ENCODE measurements at regions not wholly inside any gene's neighbourhood (a gene's known extent, or its start where the extent isn't known, plus 50 kb on each side); places are given as distances from the start of the nearest gene placed in this dataset.

DNA sequence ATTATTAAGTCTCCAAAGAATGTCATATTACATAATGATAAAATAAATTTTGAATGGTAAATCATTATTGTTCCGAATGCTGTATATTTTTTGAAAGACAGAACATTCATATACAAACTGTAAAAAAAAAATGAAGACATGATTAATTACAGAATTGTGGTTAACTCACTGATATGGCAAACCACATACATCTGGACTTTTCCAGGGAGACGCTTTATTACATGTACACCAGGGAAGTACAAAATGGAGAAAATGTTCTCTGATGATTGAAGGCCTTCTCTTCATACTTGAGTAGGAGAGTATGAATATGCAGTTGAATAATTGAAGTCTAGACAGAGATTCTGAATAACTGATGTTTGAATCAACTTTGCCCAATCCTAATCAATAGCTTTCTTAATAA is 1886.9 kb downstream of the EFNA5 start:
- Histone ChIP-seq H2AFZ (ENCODE audit: low read length) (no peak overlapping the region), H3K27me3 (ENCODE audit: insufficient read depth, low read length) (no peaks in the 10 kb centered on the region), H3K4me3 (ENCODE audit: low read depth, low read length, poor library complexity, severe bottlenecking) (no peak overlapping the region), H3K4me2 (ENCODE audit: low read length) (no peak overlapping the region), H3F3A (ENCODE audit: insufficient read depth, low read length) (no peaks in the 10 kb centered on the region), H3K27ac (ENCODE audit: low read depth, low read length, poor library complexity, severe bottlenecking) (no peak overlapping the region), H4K20me1 (ENCODE audit: insufficient read depth, low read length) (no peaks in the 10 kb centered on the region), H3K9me2 (ENCODE audit: low read depth, low read length) (no peaks in the 10 kb centered on the region), H3K9me3 (ENCODE audit: low read length) (no peaks in the 10 kb centered on the region), H3K79me2 (ENCODE audit: insufficient read depth, low read length) (no peaks in the 10 kb centered on the region), H3K36me3 (ENCODE audit: insufficient read depth, low read length) (no peaks in the 10 kb centered on the region), H3K4me1 (ENCODE audit: insufficient read depth, low read length, severe bottlenecking) (no peaks in the 10 kb centered on the region), H3K9ac (ENCODE audit: low read length) (no peak overlapping the region)
- no peak for TF ChIP-seq EZH2 (IDR thresholded peaks at IDR 0.05; ENCODE audit: borderline replicate concordance, low read length)
- TF ChIP-seq, protein P1, sequence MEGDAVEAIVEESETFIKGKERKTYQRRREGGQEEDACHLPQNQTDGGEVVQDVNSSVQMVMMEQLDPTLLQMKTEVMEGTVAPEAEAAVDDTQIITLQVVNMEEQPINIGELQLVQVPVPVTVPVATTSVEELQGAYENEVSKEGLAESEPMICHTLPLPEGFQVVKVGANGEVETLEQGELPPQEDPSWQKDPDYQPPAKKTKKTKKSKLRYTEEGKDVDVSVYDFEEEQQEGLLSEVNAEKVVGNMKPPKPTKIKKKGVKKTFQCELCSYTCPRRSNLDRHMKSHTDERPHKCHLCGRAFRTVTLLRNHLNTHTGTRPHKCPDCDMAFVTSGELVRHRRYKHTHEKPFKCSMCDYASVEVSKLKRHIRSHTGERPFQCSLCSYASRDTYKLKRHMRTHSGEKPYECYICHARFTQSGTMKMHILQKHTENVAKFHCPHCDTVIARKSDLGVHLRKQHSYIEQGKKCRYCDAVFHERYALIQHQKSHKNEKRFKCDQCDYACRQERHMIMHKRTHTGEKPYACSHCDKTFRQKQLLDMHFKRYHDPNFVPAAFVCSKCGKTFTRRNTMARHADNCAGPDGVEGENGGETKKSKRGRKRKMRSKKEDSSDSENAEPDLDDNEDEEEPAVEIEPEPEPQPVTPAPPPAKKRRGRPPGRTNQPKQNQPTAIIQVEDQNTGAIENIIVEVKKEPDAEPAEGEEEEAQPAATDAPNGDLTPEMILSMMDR (IDR thresholded peaks at IDR 0.05; ENCODE audit: low read length) = no peak

DNA sequence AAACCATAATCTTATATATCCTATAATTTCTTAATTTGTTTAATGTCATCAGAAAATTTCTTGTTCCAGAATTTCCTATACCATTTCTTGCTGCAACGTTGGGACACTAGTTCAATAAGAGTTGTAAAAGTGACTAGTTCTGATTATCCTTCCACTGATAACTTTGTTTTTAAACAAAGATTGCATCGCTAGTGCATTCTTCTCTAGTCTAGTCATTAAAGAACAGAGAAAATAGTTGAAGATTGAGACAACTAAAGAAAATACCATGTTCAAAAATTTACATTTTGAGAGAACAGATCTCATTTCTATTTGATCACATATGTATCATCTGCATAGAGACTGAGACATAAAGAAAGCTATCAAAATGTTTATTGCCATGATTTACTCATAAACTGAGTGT is 1888.2 kb downstream of the EFNA5 start:
- Histone ChIP-seq H3F3A (ENCODE audit: insufficient read depth, low read length) (no peaks in the 10 kb centered on the region), H3K4me2 (ENCODE audit: low read length) (no peak overlapping the region), H3K9me3 (ENCODE audit: low read length) (no peaks in the 10 kb centered on the region), H4K20me1 (ENCODE audit: insufficient read depth, low read length) (no peaks in the 10 kb centered on the region), H3K36me3 (ENCODE audit: insufficient read depth, low read length) (no peaks in the 10 kb centered on the region), H3K27me3 (ENCODE audit: insufficient read depth, low read length) (no peaks in the 10 kb centered on the region), H2AFZ (ENCODE audit: low read length) (no peak overlapping the region), H3K9ac (ENCODE audit: low read length) (no peak overlapping the region), H3K79me2 (ENCODE audit: insufficient read depth, low read length) (no peaks in the 10 kb centered on the region), H3K4me1 (ENCODE audit: insufficient read depth, low read length, severe bottlenecking) (no peaks in the 10 kb centered on the region), H3K4me3 (ENCODE audit: low read depth, low read length, poor library complexity, severe bottlenecking) (no peak overlapping the region), H3K9me2 (ENCODE audit: low read depth, low read length) (no peaks in the 10 kb centered on the region), H3K27ac (ENCODE audit: low read depth, low read length, poor library complexity, severe bottlenecking) (no peak overlapping the region)
- no peak for TF ChIP-seq EZH2 (IDR thresholded peaks at IDR 0.05; ENCODE audit: borderline replicate concordance, low read length)
- TF ChIP-seq, protein P1 (IDR thresholded peaks at IDR 0.05; ENCODE audit: low read length) = no peak

- Histone ChIP-seq H3K9me3 (ENCODE audit: low read length) (no peaks in the 10 kb centered on the region), H3F3A (ENCODE audit: insufficient read depth, low read length) (no peaks in the 10 kb centered on the region), H3K4me2 (ENCODE audit: low read length) (no peak overlapping the region), H3K4me3 (ENCODE audit: low read depth, low read length, poor library complexity, severe bottlenecking) (no peak overlapping the region), H3K27ac (ENCODE audit: low read depth, low read length, poor library complexity, severe bottlenecking) (no peak overlapping the region), H3K9me2 (ENCODE audit: low read depth, low read length) (no peaks in the 10 kb centered on the region), H3K4me1 (ENCODE audit: insufficient read depth, low read length, severe bottlenecking) (no peaks in the 10 kb centered on the region), H3K79me2 (ENCODE audit: insufficient read depth, low read length) (no peaks in the 10 kb centered on the region), H3K27me3 (ENCODE audit: insufficient read depth, low read length) (no peaks in the 10 kb centered on the region), H4K20me1 (ENCODE audit: insufficient read depth, low read length) (no peaks in the 10 kb centered on the region), H3K9ac (ENCODE audit: low read length) (no peak overlapping the region), H2AFZ (ENCODE audit: low read length) (no peak overlapping the region), H3K36me3 (ENCODE audit: insufficient read depth, low read length) (no peaks in the 10 kb centered on the region)
- TF ChIP-seq EZH2 (IDR thresholded peaks at IDR 0.05; ENCODE audit: borderline replicate concordance, low read length) = no peak
- TF ChIP-seq, protein P1 (IDR thresholded peaks at IDR 0.05; ENCODE audit: low read length) = no peak
Measured at GRCh38 chr5:105773241-105773640, 1897.5 kb downstream of the EFNA5 start.
